MM.1S (cell line): ENCODE measurements at regions not wholly inside any gene's neighbourhood (a gene's known extent, or its start where the extent isn't known, plus 50 kb on each side); places are given as distances from the start of the nearest gene placed in this dataset.

Source experiments
- CTCF ChIP-seq: fragments of 300-600 bp; sonication (generic); IDR thresholded peaks from 2 replicates; pipeline ENCODE4 v1.5.1; 2016; ENCODE audit warnings: antibody characterized with exemption, low read length, mixed read lengths
- EZH2 ChIP-seq: fragments of 300-600 bp; sonication (generic); optimal IDR thresholded peaks from 2 replicates; pipeline ENCODE3; 2017; ENCODE audit warnings: low read depth, mild to moderate bottlenecking, antibody characterized with exemption, low read length, mixed read lengths
- EZH2phosphoT487 ChIP-seq: fragments of 300-600 bp; sonication (generic); IDR thresholded peaks from 2 replicates; pipeline ENCODE4 v1.6.1; 2018; ENCODE audit warnings: antibody characterized with exemption, low read length

GRCh38 chr21:28311411-28312190 is 681.1 kb downstream of the LTN1 start:
- TF ChIP-seq CTCF (no peak), EZH2 (no peak), EZH2phosphoT487 (no peak)
